ENCODE measurements at regions not wholly inside any gene's neighbourhood (a gene's known extent, or its start where the extent isn't known, plus 50 kb on each side); places are given as distances from the start of the nearest gene placed in this dataset.

DNA sequence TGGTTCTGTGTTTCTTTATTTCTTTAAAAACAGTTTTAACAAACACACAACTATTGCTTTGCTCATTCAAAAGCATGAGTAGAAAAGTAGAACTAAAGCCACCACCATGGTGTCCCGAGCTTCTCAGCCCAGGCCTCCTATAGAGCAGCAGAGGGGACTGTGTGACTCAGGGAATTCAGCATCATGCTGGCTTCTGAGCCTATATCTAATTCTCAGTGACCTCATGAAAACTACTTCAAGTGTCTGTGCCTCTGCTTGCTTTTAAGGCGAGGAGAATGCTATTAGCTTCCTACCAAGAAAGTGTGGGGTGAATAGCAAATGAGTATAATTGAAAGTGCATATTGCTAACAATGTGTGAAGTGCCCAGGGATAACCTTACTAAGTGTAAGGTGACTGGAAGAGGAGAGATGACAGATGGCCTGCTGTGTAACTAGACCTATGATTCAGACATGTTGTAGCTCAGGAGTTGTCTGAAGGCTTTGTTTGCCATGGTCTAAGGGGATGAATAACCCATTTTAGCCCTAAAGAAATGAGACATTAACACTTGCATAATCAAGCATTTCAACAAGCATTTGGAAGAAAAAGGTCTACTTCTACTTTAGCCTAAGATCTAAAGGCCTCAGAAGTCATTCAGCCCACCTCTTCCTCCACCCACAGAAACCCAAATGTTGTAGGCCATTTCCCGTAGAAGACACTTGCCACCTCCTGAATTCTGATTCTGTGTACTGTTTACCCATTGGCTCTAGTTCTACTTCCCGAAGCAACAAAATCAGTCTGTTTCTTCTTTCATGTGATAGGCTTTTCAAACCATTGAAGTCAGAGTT, 121.5 kb upstream of the ARG1 start:
- TF ChIP-seq, protein P1, sequence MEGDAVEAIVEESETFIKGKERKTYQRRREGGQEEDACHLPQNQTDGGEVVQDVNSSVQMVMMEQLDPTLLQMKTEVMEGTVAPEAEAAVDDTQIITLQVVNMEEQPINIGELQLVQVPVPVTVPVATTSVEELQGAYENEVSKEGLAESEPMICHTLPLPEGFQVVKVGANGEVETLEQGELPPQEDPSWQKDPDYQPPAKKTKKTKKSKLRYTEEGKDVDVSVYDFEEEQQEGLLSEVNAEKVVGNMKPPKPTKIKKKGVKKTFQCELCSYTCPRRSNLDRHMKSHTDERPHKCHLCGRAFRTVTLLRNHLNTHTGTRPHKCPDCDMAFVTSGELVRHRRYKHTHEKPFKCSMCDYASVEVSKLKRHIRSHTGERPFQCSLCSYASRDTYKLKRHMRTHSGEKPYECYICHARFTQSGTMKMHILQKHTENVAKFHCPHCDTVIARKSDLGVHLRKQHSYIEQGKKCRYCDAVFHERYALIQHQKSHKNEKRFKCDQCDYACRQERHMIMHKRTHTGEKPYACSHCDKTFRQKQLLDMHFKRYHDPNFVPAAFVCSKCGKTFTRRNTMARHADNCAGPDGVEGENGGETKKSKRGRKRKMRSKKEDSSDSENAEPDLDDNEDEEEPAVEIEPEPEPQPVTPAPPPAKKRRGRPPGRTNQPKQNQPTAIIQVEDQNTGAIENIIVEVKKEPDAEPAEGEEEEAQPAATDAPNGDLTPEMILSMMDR (IDR thresholded peaks at IDR 0.05; ENCODE audit: borderline replicate concordance, control extremely low read depth, extremely low read depth, insufficient read depth, missing control alignments): no peak
- in situ Hi-C loops (cut with MboI; ENCODE audit: low sequenced_read_pairs, unreplicated experiment): no loop called here
- no peak for DNase-seq (ENCODE audit: low spot score)

DNA sequence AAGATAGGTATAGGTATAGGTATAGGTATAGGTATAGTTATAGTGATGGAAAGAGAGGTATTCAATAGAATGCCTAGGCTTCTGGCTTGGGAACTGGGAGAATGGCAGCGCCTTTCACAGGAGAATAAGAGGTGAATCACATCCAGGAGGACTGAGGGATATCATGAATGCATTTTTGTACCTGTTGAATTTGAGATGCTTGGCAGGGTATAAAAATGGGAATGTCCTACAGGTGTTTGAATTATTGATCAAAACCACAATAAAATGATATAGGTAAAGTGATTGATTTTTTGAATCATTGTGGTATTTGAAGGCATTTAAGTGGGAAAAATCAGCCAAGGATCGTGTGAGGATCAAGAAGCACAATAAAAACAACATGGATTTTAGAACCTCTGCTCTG, 119.2 kb upstream of the ARG1 start:
- in situ Hi-C loops (cut with MboI; ENCODE audit: low sequenced_read_pairs, unreplicated experiment): no loop called here
- TF ChIP-seq, protein P1 (IDR thresholded peaks at IDR 0.05; ENCODE audit: borderline replicate concordance, control extremely low read depth, extremely low read depth, insufficient read depth, missing control alignments): no peak
- no peak for DNase-seq (ENCODE audit: low spot score)

DNA sequence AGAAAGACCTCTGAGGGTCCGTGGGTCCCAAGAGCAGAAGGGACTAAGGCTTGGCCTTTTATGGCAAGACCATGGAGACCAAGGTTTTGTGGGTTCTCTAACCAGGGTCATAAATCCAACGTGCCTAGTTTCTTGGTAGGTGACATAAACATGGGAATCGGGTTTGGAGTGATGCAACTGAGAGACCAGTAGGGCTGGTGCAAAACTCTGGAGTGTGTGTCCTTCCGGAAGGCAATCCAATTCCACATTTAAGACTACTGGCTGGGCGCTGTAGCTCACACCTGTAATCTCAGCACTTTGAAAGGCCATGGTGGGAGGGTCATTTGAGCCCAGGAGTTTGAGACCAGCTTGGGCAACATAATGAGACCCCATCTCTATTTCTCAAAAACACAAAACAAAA, 116.5 kb upstream of the ARG1 start:
- in situ Hi-C loops (cut with MboI; ENCODE audit: low sequenced_read_pairs, unreplicated experiment): no loop called here
- TF ChIP-seq, protein P1 (IDR thresholded peaks at IDR 0.05; ENCODE audit: borderline replicate concordance, control extremely low read depth, extremely low read depth, insufficient read depth, missing control alignments): no peak
- DNase-seq (ENCODE audit: low spot score): no peak

DNA sequence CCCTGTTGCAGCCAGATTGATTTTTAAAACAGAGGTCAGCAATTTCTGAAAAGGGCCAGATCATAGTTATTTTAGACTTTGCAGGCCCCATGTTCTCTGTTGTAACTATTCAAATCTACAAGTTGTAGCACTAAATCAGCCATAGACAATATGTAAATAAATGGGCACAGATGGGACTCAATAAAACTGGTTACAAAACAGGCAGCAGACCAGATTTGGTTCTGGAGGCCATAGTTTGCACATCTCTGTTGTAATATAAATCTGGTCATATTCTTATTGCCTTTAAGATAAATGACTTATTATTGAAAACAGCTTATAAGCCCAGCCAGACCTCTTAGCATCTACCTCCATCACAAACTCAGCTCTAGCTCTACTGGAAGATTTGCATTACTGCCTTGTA, 114.0 kb upstream of the ARG1 start:
- DNase-seq (ENCODE audit: low spot score): no peak
- TF ChIP-seq, protein P1 (IDR thresholded peaks at IDR 0.05; ENCODE audit: borderline replicate concordance, control extremely low read depth, extremely low read depth, insufficient read depth, missing control alignments): no peak
- in situ Hi-C loops (cut with MboI; ENCODE audit: low sequenced_read_pairs, unreplicated experiment): no loop called here

DNA sequence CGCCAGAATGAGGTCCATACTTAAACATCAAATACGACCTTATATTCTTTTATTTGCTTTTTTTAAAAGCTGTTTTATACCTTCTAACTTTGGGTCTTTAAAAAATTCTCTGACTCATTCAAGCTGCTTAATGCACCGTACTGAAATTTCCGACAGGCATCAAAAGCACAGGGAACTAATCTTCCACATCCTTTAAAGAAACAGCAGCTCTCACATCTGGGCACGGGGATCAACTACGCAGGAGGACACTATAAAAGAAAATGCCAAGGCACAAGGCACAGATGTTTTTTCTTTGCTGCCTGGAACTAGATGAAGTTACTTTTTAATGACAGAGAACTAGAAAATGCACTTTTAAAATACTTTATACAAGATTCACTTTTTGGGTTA, 112.4 kb upstream of the ARG1 start:
- TF ChIP-seq, protein P1 (IDR thresholded peaks at IDR 0.05; ENCODE audit: borderline replicate concordance, control extremely low read depth, extremely low read depth, insufficient read depth, missing control alignments): no peak
- DNase-seq (ENCODE audit: low spot score): no peak
- in situ Hi-C loops (cut with MboI; ENCODE audit: low sequenced_read_pairs, unreplicated experiment): no loop called here

DNA sequence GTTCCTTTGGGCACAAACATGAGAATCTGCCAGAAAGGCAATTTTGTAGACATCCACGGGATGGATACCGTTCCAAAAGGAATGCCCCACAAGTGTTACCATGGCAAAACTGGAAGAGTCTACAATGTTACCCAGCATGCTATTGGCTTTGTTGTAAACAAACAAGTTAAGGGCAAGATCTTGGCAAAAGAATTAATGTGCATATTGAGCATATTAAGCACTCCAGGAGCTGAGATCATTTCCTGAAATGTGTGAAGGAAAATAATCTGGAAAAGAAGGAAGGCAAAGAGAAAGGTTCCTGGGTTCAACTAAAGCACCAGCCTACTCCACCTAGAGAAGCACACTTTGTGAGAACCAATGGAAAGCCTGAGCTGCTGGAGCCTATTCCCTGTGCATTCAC, 103.9 kb upstream of the ARG1 start:
- TF ChIP-seq, protein P1 (IDR thresholded peaks at IDR 0.05; ENCODE audit: borderline replicate concordance, control extremely low read depth, extremely low read depth, insufficient read depth, missing control alignments): no peak
- in situ Hi-C loops (cut with MboI; ENCODE audit: low sequenced_read_pairs, unreplicated experiment): no loop called here

More for the DNA sequence above, 103.9 kb upstream of the ARG1 start:
- no peak for DNase-seq (ENCODE audit: low spot score)
